ENCODE measurements at regions not wholly inside any gene's neighbourhood (a gene's known extent, or its start where the extent isn't known, plus 50 kb on each side); places are given as distances from the start of the nearest gene placed in this dataset.
A peak's percentile ranks its signal among the peaks of the same experiment; 100 is the strongest.

DNA sequence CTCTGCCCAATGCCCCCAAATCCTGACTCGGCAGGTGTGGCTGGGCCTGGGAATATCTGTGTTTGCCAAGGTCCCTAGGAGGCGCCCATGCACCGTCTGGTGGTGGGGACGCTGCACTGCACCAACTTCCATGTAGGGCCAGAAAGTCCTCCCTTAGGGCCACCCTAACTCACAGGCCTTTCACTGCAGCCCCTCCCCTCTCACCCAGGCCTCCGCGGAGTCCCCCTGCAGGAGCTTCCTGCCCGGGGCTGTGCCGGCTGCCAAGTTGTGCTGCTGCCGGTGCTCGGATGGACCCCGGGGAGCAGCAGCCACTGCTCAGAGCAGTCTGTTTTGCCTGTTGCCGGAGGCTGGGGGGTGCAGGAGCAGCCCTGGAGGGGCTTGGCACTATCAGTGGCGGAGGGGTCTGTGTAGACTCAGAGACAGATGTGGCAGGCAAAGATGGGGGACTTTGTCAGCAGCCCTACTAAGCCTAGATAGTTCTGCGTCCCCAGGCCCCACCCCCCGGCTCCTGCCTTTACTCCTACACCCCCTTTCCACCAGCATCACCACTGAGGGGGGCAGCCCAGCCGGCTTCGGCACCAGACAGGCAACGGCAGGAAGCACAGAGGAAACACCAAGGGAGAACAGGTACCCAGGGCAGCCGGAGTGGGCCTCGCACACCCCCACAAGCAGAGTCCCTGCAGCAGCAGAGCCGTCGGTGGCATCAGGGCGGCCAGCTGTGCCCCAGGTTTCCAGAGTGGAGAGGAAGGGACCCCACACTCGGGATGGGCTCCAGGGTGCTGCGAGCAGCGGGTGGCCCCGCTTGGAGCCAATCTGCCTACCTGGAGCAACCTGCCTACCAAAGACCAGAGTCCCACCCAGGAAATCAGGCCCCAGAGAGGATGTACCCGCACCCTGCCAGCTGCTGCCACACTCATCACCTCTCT lies 124.3 kb downstream of the TRIM29 start:
- TF ChIP-seq POLR2A (IDR thresholded peaks at IDR 0.05): no peak
- peak in 4 of 6 experiments; percentile 13 to 49 (median 34) for TF ChIP-seq CTCF (IDR thresholded peaks at IDR 0.05)
